ENCODE measurements at regions not wholly inside any gene's neighbourhood (a gene's known extent, or its start where the extent isn't known, plus 50 kb on each side); places are given as distances from the start of the nearest gene placed in this dataset.

- TF ChIP-seq, protein P1, sequence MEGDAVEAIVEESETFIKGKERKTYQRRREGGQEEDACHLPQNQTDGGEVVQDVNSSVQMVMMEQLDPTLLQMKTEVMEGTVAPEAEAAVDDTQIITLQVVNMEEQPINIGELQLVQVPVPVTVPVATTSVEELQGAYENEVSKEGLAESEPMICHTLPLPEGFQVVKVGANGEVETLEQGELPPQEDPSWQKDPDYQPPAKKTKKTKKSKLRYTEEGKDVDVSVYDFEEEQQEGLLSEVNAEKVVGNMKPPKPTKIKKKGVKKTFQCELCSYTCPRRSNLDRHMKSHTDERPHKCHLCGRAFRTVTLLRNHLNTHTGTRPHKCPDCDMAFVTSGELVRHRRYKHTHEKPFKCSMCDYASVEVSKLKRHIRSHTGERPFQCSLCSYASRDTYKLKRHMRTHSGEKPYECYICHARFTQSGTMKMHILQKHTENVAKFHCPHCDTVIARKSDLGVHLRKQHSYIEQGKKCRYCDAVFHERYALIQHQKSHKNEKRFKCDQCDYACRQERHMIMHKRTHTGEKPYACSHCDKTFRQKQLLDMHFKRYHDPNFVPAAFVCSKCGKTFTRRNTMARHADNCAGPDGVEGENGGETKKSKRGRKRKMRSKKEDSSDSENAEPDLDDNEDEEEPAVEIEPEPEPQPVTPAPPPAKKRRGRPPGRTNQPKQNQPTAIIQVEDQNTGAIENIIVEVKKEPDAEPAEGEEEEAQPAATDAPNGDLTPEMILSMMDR (IDR thresholded peaks at IDR 0.05; ENCODE audit: low read depth, low read length, poor library complexity, severe bottlenecking): no peak
- TF ChIP-seq EZH2phosphoT487 (IDR thresholded peaks at IDR 0.05; ENCODE audit: borderline replicate concordance, low read length): no peak
Observed at GRCh38 chr18:39519741-39520140, 1954.1 kb upstream of the CELF4 start.

Measured in DOHH2 (cell line).